Sigmoid colon (tissue), 6 donors: ENCODE measurements at regions not wholly inside any gene's neighbourhood (a gene's known extent, or its start where the extent isn't known, plus 50 kb on each side); places are given as distances from the start of the nearest gene placed in this dataset.

Experiments
- DNase-seq: peaks from one replicate; pipeline ENCODE4 v3.0.0-alpha.2; 2019
- H3K27ac ChIP-seq, 4 donors: fragments of 200-600 bp; sonication (generic); one replicate each; pipeline ENCODE4 v1.5.1; 2016 to 2019; ENCODE audit warnings: mild to moderate bottlenecking in 1 of 4
- H3K27me3 ChIP-seq, 3 donors: fragments of 200-600 bp; sonication (generic); one replicate each; pipeline ENCODE4 v1.5.1; 2019; ENCODE audit warnings: mild to moderate bottlenecking in 1 of 3
- H3K36me3 ChIP-seq, 4 donors: fragments of 200-600 bp; sonication (generic); one replicate each; pipeline ENCODE4 v1.5.1; 2016 to 2019
- H3K4me1 ChIP-seq, 4 donors: fragments of 200-600 bp; sonication (generic); one replicate each; pipeline ENCODE4 v1.5.1; 2017 to 2019
- H3K4me3 ChIP-seq, 4 donors: fragments of 200-600 bp; sonication (generic); one replicate each; pipeline ENCODE4 v1.5.1; 2017 to 2019; ENCODE audit warnings: mild to moderate bottlenecking in 2 of 4, moderate library complexity in 1 of 4
- H3K9me3 ChIP-seq, 4 donors: fragments of 200-600 bp in 3 of 4; sonication (generic) in 3 of 4; one replicate each; pipeline versions ENCODE4 v1.5.1 to v1.6.1; 2013 to 2019
- EP300 ChIP-seq, 4 donors: sonication (generic); formaldehyde crosslinking; IDR thresholded peaks; one replicate each; pipeline ENCODE4 v1.6.1; 2017; ENCODE audit warnings: antibody characterized with exemption in 4 of 4
- POLR2A ChIP-seq, 2 donors: fragments of 450-650 bp; IDR thresholded peaks; one replicate each; pipeline ENCODE4 v1.6.1; 2016; ENCODE audit warnings: antibody characterized with exemption in 2 of 2, mild to moderate bottlenecking in 2 of 2, moderate library complexity in 2 of 2
- POLR2AphosphoS5 ChIP-seq, 4 donors: sonication (generic); formaldehyde crosslinking; IDR thresholded peaks; one replicate each; pipeline ENCODE4 v1.6.1; 2017; ENCODE audit warnings: antibody characterized with exemption in 4 of 4
- WGBS, 2 donors: extraction: QIAGEN DNeasy Blood & Tissue Kit; methylation state at CpG; one replicate each; pipeline ENCODE4 v1.1.7; 2013; 5-methylcytosine and 5-hydroxymethylcytosine counted together
- intact Hi-C: fragments of 100-400 bp; cut with DNase I; formaldehyde crosslinking; loops from one replicate; pipeline ENCODE4 v1.15.1; 2023
- TF ChIP-seq, protein P1 (sequence below), 4 experiments: fragments of 450-650 bp in 3 of 4; fragments of 200-600 bp in 1 of 4; IDR thresholded peaks; one replicate each; pipeline ENCODE4 v1.5.1; 2016 to 2019; ENCODE audit warnings: antibody characterized with exemption in 4 of 4, mild to moderate bottlenecking in 3 of 4, moderate library complexity in 2 of 4
- donor health status: healthy with polysubstance abuse.
- donor health status: healthy.

DNA sequence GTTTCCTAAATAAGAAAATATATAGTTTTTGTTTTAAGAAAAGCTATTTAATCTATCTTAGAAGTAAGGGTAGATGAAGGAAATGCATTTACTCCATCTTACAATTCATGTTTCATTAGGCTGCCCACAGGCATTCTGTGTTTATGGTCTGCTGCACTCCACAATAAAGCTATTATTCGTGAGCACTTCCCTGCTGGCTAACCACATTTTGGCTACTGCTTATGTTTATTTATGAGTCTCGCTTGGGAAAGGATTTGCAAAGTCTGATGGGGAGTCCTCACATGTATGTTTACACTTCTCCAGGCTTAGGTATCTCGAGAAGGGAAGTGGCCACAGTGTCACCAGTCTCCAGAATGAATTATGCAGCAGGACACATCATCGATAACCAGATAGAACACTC is 260.8 kb upstream of the VCX start:
- Histone ChIP-seq H3K4me1 (no peaks in the 10 kb centered on the region), H3K9me3 (no peaks in the 10 kb centered on the region), H3K27me3 (no peaks in the 10 kb centered on the region), H3K4me3 (no peak overlapping the region), H3K36me3 (no peaks in the 10 kb centered on the region), H3K27ac (no peak overlapping the region)
- DNase-seq, result no peak
- intact Hi-C loops, result no loop called here
- 24 to 38% methylated on average over 4 of the region's 4 CpGs for WGBS, 2 donors
- TF ChIP-seq, protein P1, sequence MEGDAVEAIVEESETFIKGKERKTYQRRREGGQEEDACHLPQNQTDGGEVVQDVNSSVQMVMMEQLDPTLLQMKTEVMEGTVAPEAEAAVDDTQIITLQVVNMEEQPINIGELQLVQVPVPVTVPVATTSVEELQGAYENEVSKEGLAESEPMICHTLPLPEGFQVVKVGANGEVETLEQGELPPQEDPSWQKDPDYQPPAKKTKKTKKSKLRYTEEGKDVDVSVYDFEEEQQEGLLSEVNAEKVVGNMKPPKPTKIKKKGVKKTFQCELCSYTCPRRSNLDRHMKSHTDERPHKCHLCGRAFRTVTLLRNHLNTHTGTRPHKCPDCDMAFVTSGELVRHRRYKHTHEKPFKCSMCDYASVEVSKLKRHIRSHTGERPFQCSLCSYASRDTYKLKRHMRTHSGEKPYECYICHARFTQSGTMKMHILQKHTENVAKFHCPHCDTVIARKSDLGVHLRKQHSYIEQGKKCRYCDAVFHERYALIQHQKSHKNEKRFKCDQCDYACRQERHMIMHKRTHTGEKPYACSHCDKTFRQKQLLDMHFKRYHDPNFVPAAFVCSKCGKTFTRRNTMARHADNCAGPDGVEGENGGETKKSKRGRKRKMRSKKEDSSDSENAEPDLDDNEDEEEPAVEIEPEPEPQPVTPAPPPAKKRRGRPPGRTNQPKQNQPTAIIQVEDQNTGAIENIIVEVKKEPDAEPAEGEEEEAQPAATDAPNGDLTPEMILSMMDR (IDR thresholded peaks at IDR 0.05), result no peak
- TF ChIP-seq POLR2A (IDR thresholded peaks at IDR 0.05) (no peak), EP300 (IDR thresholded peaks at IDR 0.05) (no peak), POLR2AphosphoS5 (IDR thresholded peaks at IDR 0.05) (no peak)

DNA sequence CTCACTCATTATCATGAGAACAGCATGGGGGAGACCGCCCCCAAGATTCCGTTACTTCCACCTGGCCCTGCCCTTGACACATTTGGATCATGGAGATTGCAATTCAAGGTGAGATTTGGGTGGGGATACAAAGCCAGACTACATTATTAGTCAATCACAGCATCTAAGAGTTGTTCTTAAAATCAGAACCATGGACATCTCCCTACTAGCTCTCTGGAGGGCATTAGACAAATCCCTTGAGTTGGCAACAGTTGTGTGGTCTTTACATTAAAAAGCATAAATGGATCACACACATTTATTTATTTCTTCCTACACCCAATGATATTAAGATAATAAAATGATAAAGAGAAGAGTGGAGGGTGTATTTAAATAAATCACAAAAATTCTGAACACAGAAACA is 262.8 kb upstream of the VCX start:
- DNase-seq, result no peak
- Histone ChIP-seq H3K27ac (no peak overlapping the region), H3K9me3 (no peaks in the 10 kb centered on the region), H3K36me3 (no peaks in the 10 kb centered on the region), H3K27me3 (no peaks in the 10 kb centered on the region), H3K4me1 (no peaks in the 10 kb centered on the region), H3K4me3 (no peak overlapping the region)
- intact Hi-C loops, result no loop called here
- TF ChIP-seq POLR2AphosphoS5 (IDR thresholded peaks at IDR 0.05), result no peak
- TF ChIP-seq EP300 (IDR thresholded peaks at IDR 0.05), result no peak
- TF ChIP-seq POLR2A (IDR thresholded peaks at IDR 0.05), result no peak
- TF ChIP-seq, protein P1 (IDR thresholded peaks at IDR 0.05), result no peak
- 77 to 79% methylated on average over 2 of the region's 2 CpGs for WGBS, 2 donors

DNA sequence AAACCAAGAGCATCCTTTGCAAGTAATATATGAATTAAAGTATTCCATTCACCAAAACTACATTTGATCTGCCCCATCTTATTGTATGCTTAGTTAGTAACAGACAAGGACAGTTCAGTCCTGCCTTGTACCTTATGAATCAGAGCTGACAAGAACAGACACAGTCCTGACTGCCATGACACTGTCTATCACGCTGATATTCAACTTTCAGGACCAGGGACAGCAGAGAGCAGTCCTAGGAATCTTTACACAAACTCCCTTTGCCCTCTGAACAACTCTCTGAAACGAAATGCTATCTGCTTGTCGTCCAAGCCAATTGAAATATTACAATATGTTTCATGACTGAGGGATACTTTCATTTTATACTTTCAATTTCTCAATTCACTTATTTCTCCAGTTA is 268.6 kb upstream of the VCX start:
- no peak for DNase-seq
- Histone ChIP-seq H3K9me3 (no peaks in the 10 kb centered on the region), H3K27me3 (no peaks in the 10 kb centered on the region), H3K27ac (no peak overlapping the region), H3K4me1 (no peaks in the 10 kb centered on the region), H3K4me3 (no peak overlapping the region), H3K36me3 (no peaks in the 10 kb centered on the region)
- TF ChIP-seq POLR2A (IDR thresholded peaks at IDR 0.05), result no peak
- no peak for TF ChIP-seq EP300 (IDR thresholded peaks at IDR 0.05)
- no peak for TF ChIP-seq POLR2AphosphoS5 (IDR thresholded peaks at IDR 0.05)
- WGBS, 2 donors, result 3 to 5% methylated on average over 3 of the region's 3 CpGs
- intact Hi-C loops, result no loop called here

DNA sequence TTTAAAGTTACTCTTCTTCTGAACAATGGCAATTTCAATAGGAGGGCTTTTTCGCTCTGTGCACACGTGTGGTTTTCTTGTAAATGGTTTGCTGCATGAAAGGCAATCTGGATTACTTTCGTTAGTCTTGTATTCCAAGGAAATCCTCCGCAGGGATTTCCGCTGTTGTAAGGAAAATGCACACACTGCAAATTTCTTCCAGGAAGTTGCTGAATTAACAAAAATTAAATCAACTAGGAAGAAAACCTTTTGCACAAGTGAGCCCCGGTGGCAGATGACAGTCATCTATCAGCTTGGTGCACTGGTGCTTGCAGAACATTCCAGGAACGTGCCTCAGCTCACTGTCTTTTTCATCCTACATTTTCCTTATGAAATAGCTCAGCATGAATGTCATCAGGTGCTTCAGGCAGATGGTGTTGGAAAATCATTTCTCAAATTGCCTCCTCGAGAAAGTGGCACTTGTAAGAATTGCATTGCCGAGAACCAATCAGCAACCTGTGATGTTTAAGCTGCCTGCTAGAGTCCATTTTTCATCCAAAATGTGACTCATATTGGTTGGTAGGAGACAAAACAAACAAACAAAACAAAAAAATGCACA is 272.4 kb upstream of the VCX start:
- DNase-seq, result no peak
- Histone ChIP-seq H3K9me3 (no peaks in the 10 kb centered on the region), H3K27me3 (no peaks in the 10 kb centered on the region), H3K4me1 (no peaks in the 10 kb centered on the region), H3K36me3 (no peaks in the 10 kb centered on the region), H3K4me3 (no peak overlapping the region), H3K27ac (no peak overlapping the region)
- intact Hi-C loops, result no loop called here
- 75 to 85% methylated on average over 9 of the region's 9 CpGs for WGBS, 2 donors
- TF ChIP-seq POLR2AphosphoS5 (IDR thresholded peaks at IDR 0.05) (no peak), POLR2A (IDR thresholded peaks at IDR 0.05) (no peak), EP300 (IDR thresholded peaks at IDR 0.05) (no peak)
- TF ChIP-seq, protein P1 (IDR thresholded peaks at IDR 0.05), result no peak

DNA sequence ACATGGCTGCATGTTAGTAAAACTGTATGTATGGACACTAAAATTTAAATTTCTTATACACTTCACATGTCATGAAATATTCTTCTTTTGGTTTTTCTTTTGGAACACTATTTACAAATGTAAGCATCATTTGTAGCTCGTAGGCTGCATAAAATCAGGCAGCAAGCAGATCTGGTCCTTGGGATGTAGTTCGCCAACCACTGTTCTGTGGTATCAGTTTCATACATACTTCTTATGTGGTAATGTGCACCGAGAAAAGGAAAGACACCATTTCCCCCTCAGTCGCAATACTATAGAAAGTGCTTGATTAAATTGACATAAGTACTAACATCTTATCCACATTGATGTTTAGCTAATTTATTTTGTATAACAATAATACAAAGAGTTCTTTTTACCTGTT is 274.4 kb upstream of the VCX start:
- H3K27ac ChIP-seq, result no peak overlapping the region
- H3K27me3 ChIP-seq, result no peaks in the 10 kb centered on the region
- no peak for DNase-seq
- no peaks in the 10 kb centered on the region for H3K4me1 ChIP-seq
- 85 to 87% methylated on average over 4 of the region's 4 CpGs for WGBS, 2 donors
- TF ChIP-seq POLR2AphosphoS5 (IDR thresholded peaks at IDR 0.05), result no peak
- TF ChIP-seq POLR2A (IDR thresholded peaks at IDR 0.05), result no peak
- TF ChIP-seq, protein P1 (IDR thresholded peaks at IDR 0.05), result no peak
- no peak for TF ChIP-seq EP300 (IDR thresholded peaks at IDR 0.05)
- H3K9me3 ChIP-seq, result no peaks in the 10 kb centered on the region
- H3K4me3 ChIP-seq, result no peak overlapping the region
- intact Hi-C loops, result no loop called here
- no peaks in the 10 kb centered on the region for H3K36me3 ChIP-seq
